HepG2 (cell line): ENCODE measurements at regions not wholly inside any gene's neighbourhood (a gene's known extent, or its start where the extent isn't known, plus 50 kb on each side); places are given as distances from the start of the nearest gene placed in this dataset.

Experiments
- CHD2 ChIP-seq: IDR thresholded peaks from 2 replicates; pipeline ENCODE4 v1.6.1; 2011; ENCODE audit warnings: low read depth, low read length, improper control_type of control experiment
- E2F1 ChIP-seq: sonication (generic); formaldehyde crosslinking; IDR thresholded peaks from 2 replicates; pipeline ENCODE4 v1.5.0; 2020; ENCODE audit warnings: missing genetic modification reagents
- POLR2A ChIP-seq, 2 experiments: IDR thresholded peaks; 2 replicates each; pipeline ENCODE4 v1.6.1; 2011; ENCODE audit warnings: low read depth in 2 of 2, low read length in 2 of 2, mild to moderate bottlenecking in 1 of 2, moderate library complexity in 1 of 2; ENCODE audit not compliant: insufficient read depth in 1 of 2
- STAT5B ChIP-seq: sonication (generic); formaldehyde crosslinking; IDR thresholded peaks from 2 replicates; pipeline ENCODE4 v1.4.0; 2020; ENCODE audit warnings: missing genetic modification reagents
- ZBTB1 ChIP-seq: sonication (generic); formaldehyde crosslinking; IDR thresholded peaks from 2 replicates; pipeline ENCODE4 v1.4.0; 2020; ENCODE audit warnings: missing genetic modification reagents, borderline replicate concordance
- ZNF142 ChIP-seq: sonication (generic); formaldehyde crosslinking; IDR thresholded peaks from 2 replicates; pipeline ENCODE4 v1.4.0; 2020; ENCODE audit warnings: missing genetic modification reagents
- ZNF24 ChIP-seq: fragments of 450-650 bp; IDR thresholded peaks from 2 replicates; pipeline ENCODE4 v1.6.1; 2017; ENCODE audit warnings: antibody characterized with exemption, mild to moderate bottlenecking
- ZNF382 ChIP-seq: sonication (generic); formaldehyde crosslinking; IDR thresholded peaks from 2 replicates; pipeline ENCODE4 v1.5.0; 2020; ENCODE audit warnings: missing genetic modification reagents, mild to moderate bottlenecking, borderline replicate concordance

DNA sequence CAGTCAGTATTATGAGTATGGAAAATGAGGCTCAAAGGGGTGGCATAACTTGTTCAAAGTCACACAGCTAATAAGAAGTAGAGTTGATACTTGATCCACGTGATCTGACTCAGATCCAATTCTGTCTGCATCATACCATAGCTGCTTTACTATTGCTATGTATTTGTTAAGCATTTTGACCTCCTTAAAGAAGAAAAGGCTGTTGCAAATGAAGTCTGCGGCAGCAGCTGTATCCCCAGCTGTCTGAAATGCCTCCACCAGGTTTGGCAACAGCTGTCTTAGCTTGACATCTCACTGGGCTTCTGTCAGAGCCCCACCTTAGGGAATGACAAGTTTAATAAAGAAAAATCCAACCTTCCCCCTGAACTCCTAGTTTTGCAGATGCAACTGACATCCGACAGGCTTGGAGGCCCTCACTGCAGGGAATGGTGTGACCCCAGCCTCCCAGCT, 75.6 kb upstream of the SLC44A1 start:
- TF ChIP-seq ZNF382 (CRISPR knock-in tag), result no peak
- TF ChIP-seq STAT5B (CRISPR knock-in tag), result no peak
- no peak for TF ChIP-seq E2F1 (CRISPR knock-in tag)
- TF ChIP-seq POLR2A (IDR thresholded peaks at IDR 0.05; ENCODE audit: insufficient read depth in 1 of 2, low read depth in 2 of 2, low read length in 2 of 2), result no peak
- no peak for TF ChIP-seq ZBTB1 (CRISPR knock-in tag)
- no peak for TF ChIP-seq CHD2
- TF ChIP-seq ZNF142 (CRISPR knock-in tag), result no peak
- no peak for TF ChIP-seq ZNF24
